ENCODE measurements at regions not wholly inside any gene's neighbourhood (a gene's known extent, or its start where the extent isn't known, plus 50 kb on each side); places are given as distances from the start of the nearest gene placed in this dataset.

GRCh38 chr18:60500960-60501359, 128.4 kb upstream of the MC4R start:
- TF ChIP-seq CTCF (IDR thresholded peaks at IDR 0.05) (no peak), POLR2A (IDR thresholded peaks at IDR 0.05) (no peak)
